Epithelial cell of esophagus (primary cell): ENCODE measurements at regions not wholly inside any gene's neighbourhood (a gene's known extent, or its start where the extent isn't known, plus 50 kb on each side); places are given as distances from the start of the nearest gene placed in this dataset.

Source experiments
- DNase-seq: peaks from one replicate; pipeline ENCODE4 v3.0.0; 2010; ENCODE audit warnings: low read depth
- H3K4me3 ChIP-seq: 2 replicates; pipeline ENCODE4 v1.5.1; 2011; ENCODE audit warnings: mild to moderate bottlenecking, low read length, control low read depth
- CTCF ChIP-seq: IDR thresholded peaks from 2 replicates; pipeline ENCODE4 v1.5.1; 2011; ENCODE audit warnings: low read depth, mild to moderate bottlenecking, low read length, control low read depth, inconsistent platforms; ENCODE audit not compliant: insufficient read depth; ENCODE audit errors: missing control alignments

- no peak for TF ChIP-seq CTCF
Observed at GRCh38 chr4:45199736-45200135, 473.4 kb upstream of the GNPDA2 start.

GRCh38 chr4:45188501-45188900 lies 462.1 kb upstream of the GNPDA2 start:
- DNase-seq: no peak
- no peak for TF ChIP-seq CTCF
- no peak overlapping the region for H3K4me3 ChIP-seq

More at GRCh38 chr4:45199736-45200135, 473.4 kb upstream of the GNPDA2 start:
- no peak overlapping the region for H3K4me3 ChIP-seq
- DNase-seq: no peak

GRCh38 chr4:45186249-45186648 lies 459.9 kb upstream of the GNPDA2 start:
- H3K4me3 ChIP-seq: no peak overlapping the region
- DNase-seq: no peak
- no peak for TF ChIP-seq CTCF

GRCh38 chr4:45183905-45184304 lies 457.5 kb upstream of the GNPDA2 start:
- H3K4me3 ChIP-seq: no peak overlapping the region
- TF ChIP-seq CTCF: no peak
- no peak for DNase-seq

- no peak overlapping the region for H3K4me3 ChIP-seq
- no peak for TF ChIP-seq CTCF
- DNase-seq: no peak
Observed at GRCh38 chr4:45172636-45173035, 446.3 kb upstream of the GNPDA2 start.

- H3K4me3 ChIP-seq: no peak overlapping the region
- no peak for TF ChIP-seq CTCF
- no peak for DNase-seq
Observed at GRCh38 chr4:45160951-45161350, 434.6 kb upstream of the GNPDA2 start.

- no peak overlapping the region for H3K4me3 ChIP-seq
- DNase-seq: peak; percentile 17
- TF ChIP-seq CTCF: no peak
Observed at GRCh38 chr4:45155081-45155777, 428.9 kb upstream of the GNPDA2 start.
